Fibroblast of skin of right quadriceps (primary cell): ENCODE measurements at regions not wholly inside any gene's neighbourhood (a gene's known extent, or its start where the extent isn't known, plus 50 kb on each side); places are given as distances from the start of the nearest gene placed in this dataset.

ENCODE experiments used
- DNase-seq: peaks from one replicate; pipeline ENCODE4 v3.0.0-alpha.2; 2013

DNA sequence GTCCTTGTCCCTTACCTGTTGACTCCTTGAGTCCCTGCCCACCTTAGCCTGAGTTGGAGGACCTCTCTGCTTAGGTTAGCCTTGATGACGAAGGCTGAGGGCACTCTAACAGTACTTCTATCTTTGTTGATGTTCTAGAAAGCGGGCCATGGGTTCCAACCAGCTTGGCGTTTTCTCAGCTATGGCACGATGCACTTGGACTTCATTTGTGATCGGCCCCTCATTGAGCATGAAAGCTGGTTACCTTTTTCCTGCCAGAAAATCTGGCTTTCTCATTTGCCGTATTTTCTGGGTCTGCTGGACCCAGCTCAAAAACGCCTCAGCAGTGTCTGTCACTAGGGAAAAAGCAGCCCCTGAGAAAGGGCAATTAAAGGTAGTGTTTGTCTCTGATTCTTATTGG is 290.8 kb downstream of the EMP1 start:
- no peak for DNase-seq

DNA sequence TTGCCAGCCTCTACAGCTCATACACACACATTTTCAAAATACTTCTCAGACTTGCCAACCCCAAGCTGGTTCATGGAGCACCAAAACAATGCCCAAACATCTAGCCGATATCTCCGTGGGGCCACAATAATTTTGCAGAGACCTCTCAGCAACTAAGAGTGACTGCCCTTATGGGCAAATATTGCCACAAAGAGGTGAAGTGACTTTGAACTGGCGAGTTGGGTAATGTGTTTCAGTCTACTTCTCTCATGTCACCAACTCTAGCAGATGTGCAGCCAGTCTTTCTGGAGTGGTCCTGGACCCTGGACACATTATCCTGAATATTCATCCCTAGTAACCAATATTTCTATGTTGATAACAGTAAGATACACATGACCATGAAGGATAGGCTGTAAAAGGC is 290.3 kb downstream of the EMP1 start:
- DNase-seq = no peak

DNA sequence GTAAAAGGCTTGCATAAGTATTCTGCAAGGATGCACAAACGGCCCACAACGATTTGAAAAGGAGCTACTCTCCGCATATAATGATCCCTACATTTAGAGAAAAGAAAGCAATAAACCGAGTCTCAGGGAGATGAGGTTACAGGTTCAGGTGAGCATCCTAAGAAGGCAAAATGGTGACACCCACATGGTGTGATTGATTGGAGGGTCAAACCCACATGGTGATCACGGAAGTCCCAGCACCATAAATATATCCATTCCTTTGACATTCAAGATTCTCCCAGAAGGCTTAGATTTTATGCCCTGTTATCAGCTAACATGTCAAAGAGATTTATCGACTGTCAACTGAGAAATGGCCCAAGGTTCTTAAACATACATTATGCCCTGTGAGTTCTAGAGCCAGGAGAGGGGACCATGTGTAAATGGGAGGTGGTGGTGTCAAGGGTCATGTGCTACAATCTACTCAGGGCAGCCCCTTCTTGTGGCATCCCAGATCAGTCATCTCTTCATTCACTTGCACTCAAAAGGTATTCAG is 282.2 kb downstream of the EMP1 start:
- no peak for DNase-seq

DNA sequence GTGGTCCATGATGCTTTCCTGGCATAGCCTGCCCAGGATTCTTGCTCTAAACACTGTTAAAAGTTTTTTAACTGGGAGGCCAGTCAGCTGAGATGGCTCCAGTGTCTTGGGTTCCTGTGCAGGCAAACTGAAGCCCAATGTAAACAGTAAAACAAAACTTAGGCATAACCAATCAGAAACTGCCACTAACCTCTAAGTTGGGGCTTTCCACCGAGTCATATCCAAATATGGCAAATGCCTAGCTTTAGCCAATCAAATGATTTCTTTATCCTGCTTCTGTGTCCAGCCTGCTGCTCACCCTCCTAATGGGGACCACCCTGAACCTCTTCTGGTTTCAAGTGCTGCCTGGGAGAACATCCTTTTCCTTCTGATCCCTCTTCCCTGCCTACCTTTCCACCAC is 277.9 kb downstream of the EMP1 start:
- no peak for DNase-seq

DNA sequence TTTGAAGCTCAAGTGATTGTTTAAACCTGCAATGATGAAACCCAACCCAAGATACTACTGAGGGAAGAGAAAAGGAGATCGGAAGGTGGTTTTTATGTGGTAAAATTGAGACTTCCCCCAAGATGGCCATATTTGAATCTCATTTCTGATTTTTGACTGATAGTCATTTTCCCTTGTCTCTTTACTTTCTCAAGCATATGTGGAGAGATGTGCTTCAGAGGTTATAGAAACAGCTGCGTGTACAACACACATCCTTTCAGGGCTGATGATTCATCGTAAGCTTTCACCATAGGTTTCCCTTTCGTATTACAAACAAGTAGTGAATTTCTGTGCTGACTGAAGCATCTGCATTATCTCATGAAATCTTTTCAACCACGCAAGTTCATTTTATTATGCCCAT is 276.2 kb downstream of the EMP1 start:
- DNase-seq = peak; percentile 64

DNA sequence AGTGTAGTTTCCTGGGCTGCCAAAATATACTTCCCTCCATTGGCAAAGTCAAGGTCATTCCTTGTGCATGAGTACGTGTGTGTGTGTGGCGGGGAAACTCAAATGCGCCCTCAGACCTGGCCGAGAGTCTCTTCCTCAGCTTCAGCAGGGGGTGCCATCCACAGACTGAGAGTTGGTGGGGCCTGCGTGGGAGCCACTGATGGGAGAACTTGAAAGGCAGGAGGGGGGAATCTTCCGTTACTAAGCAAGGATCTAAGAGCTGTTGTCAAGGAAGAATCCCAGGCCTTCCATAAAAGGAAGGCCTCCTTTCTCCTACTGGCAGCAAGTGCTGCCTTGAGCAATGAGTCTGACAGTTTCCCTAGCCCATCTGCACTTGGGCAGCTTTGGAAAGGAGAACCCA is 274.9 kb downstream of the EMP1 start:
- no peak for DNase-seq

DNA sequence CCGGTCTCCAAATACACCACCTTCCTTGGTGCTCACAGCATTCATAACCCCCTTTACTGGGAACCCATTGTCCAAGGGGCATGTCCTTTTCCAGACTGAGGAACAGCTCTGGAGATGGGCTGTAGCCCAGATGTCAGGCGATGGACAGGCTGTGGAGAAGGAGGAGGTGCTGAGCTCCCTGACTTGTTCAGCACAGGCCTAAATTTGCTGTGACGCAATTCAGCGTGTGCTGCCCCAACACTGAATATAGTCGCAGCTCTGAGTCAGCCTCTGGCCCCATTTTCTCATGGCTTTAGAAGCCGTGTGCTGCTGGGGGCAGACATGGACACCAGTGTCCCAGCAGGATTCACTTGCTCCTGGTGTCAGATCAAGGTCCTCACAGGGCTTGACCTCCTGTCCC is 269.1 kb downstream of the EMP1 start:
- peak; percentile 24 for DNase-seq

DNA sequence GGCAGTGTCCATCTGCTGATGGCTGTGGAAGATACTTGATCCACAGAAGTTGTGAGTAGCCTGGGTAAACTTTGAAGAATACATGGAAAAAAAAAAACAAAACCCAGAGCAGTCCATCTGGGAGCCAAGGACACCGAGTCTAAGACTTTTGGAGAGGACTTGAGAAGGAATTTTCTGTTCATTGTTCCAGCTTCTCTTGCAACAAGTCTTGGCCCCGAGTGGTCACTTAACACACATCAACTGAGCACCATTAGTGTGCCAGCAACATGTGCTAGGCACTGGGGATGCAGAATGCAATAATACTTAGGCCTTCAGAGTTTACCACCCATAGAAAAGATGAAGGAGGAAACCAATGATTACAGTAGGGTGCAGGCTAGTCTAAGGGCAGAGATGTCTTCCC is 266.7 kb downstream of the EMP1 start:
- no peak for DNase-seq

DNA sequence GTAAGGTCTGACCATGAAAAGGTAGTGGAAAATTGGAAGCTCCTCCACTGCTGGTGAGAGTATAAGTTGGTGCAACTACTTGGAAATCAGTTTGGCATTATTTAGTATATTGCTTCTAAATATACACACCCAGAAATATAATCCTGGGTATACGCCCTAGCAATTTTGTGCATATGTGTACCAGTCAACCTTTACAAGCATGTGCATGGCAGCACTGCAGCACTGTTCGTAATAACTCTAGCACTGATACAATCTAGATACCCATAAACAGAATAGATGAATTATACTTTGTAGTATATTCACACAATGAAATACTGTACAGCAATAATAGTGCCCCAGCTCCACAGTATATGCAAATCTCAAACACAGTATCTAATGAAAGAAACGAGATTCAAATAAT is 265.9 kb downstream of the EMP1 start:
- no peak for DNase-seq

DNA sequence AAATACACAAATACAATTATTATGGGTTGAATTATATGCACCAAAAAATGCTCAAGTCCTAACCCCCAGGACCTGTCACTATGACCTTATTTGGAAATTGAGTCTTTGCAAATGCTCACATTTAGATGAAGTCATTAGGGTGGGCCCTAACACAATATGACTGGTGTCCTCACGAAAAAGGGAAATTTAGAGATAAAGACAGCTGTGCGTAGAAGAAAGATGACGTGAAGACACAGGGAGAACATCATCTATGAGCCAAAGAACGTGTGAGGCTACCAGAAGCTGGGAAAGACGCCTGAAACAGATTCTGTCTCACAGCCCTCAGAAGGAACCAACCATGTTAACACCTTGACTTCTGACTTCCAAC is 259.2 kb downstream of the EMP1 start:
- no peak for DNase-seq

DNA sequence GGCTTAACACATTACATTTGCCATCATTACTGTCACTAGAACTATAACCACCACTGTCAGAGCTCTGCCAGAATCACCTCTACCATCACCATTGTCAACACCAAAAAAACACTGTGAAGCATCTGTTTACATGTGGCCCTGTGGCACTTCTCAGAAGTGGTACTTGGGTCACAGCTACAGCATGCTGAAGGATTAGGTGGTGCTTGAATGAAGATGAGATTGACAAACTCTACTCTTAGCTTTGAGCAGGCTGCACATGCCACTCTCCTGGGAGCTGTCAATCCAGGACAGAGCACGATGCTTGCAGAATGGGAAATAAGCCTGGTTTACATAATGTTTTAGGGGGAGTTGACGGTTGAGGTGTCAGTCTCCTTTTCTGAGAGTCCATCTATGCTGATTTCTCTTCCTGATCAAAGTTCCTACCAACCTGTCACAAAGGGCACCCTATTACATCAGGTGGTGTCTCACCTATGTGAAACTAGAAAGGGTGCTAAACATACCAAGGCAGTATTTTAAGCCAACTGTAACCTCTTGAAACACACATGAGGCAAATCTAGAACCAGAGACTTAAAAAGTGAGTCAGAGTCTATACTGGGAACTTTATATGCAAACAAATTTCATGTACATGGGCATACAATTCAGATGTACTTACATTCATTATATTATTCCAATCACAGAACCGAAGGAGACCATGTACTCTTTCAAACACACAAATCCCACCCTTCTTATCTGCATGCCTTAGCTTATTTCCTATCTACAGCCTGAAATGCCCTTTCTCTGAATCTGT is 258.7 kb downstream of the EMP1 start:
- no peak for DNase-seq

DNA sequence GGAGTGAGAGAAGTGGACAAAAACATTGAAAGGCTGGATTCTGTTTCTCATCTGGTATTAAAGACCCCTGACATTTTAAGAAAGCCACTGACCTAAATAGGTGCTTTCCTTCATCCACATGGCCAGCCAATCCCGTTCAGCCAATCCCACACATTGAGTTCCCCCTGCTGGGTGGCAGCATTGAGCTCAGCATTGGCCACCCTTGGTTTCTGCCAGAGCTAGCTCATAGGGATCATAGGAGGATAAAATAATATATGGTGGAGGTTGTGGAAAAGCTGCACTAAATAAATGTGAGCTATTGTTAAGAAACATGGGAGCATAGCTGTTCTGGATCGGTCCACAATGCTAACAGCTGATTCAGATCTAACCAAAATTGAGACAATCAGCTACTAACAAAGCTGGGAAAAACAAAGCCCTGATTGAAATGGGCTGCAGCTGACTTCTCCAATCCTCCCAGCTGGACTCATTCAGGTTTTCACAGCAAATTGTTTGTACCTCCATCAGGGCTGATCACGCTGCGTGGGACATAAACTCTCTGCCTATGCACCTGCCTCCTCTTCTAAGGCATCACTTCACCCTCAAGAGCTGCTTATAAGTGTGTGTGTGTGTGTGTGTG is 256.5 kb downstream of the EMP1 start:
- DNase-seq = no peak

DNA sequence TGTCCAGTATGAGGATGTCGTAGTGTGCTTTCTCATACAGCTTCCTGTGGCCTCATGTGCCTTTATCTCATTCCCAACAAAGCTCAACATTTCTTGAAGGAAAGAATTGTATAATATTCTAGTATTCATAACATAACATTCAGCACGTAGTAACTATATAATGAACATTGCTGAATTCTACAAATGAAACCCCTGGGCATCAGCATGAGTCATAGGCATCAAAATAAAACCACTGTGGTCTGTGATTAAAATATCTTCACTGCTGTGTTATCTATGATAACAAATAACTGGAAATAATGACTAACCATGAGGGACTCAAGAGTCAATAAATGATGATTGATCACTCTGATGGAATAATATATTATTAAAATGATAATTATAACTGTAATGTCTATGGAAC is 255.2 kb downstream of the EMP1 start:
- peak; percentile 18 for DNase-seq

DNA sequence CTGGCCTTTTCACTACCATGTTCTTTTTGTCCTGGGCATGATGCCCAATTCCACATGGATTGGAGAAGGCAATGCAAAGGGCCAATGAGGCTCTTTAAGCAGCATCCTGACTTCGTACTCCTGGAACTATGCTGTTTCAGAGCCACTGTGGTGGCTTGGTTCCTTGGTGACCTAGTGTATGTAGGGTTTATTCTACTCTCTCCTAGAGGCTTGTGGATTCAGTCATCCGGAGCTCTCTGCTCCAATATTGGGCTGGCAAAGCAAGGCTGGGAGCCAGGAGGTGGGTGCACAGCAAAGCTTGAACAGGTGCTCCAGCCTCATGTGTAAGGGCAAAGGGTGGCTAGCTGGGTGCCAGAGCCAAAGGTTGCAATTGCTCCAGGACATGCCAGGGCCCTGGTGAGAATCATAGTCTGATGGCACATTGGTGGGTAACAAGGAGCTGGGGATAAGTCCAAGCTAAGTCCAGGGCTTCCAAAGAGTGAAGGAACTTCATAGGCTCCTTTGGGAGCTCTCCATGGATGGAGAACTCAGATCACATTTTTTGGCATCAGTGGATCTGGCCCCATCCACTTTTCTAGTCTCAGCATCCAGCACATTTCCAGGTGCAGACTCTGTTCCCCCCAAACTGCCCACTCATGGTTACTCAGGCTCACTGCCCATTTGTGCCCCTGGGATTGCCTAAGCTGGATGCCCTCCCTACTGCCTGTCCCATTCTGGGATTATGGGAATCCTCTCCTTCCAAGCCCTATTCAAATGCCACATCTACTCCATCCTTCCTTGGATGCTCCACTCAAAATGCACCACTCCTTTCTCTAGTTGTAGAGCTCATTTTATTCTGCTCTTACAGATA is 253.9 kb downstream of the EMP1 start:
- no peak for DNase-seq

DNA sequence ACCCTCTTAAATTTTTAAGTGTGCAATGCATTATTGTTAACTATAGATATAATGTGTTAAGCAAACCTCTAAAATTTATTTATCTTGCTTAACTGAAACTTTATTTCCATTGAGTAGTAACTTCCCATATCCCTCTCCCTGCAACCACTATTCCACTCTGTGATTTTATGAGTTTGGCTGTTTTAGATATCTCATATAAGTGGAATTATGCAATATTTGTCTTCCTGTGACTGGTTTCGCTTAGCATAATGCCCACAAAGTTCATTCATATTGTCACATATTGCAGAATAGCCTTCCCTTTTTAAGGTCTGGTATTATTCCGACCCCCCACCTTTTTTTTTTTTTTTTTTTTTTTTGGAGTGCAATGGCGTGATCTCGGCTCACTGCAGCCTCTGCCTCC is 247.6 kb downstream of the EMP1 start:
- DNase-seq = no peak

DNA sequence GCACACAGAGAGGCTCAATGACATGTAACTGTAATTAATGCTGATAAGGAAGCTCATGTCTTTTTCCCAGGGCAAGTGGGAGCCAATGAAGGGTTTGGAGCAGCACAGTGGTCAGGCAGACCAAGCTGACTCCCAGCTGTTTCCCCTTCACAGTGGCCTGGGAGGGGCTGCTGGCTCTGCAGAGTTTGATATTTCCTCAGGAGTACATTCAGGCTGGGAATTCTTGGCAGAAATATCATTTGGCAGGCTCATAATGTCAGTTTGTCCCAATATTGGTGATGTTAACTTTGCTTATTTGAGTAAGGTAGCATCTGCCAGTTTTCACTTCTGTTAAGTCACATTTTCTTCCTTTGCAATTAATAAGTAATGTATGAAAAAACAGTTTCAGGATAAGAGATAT is 247.0 kb downstream of the EMP1 start:
- no peak for DNase-seq

DNA sequence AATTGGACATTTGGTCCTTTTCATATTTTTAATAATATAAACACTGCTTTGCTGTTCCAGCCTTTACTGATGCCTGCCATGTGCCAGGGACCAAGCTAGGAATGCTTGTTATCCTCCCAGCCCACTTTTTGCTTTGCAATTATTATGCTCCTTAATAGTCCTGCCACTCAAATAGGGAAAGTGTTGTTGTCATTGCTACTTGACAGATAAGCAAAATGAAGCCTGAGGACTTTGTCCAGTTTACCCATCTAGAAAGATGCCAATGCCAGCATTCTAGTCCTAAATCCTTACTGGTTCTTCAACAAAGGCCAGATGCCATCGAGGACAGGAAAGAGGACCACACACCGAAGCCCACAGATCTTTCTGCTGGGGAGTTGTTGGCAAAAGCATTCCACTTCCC is 246.5 kb downstream of the EMP1 start:
- no peak for DNase-seq

DNA sequence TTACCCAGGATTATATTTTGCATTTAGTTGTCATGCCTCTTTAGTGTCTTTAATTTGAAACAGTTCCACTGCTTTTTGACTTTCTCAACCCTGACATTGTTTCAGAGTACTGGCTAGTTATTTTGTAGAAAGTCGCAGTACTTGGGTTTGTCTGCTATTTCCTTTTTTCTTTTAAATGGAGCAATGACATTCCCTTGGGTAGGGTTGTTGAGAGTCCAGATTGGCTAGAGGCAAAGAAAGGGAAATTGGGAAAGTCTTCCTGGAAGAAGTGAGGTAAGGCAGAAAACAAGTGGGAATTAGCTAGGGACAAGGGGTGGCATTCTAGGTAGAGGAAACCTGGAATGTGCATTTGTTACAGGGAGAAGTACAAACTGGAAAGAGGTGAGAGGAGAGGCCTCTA is 245.9 kb downstream of the EMP1 start:
- DNase-seq = no peak

DNA sequence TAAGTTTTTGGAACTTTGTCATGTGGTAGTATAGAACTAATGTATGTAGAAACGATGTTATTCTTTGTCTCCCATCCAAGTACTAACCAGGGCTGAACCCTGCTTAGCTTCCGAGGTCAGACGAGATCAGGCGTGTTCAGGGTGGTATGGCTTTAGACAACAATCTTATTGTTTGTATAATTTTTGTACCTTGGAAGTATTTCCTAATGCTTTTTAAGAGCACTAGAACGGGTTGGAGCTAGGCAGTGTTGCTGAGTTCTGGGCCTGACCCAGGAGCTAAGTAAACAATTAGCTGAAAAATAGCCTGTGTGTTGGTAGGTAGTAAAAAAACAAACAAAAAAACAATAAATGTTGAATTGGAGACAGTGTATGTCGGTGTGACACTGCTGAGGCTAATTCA is 244.3 kb downstream of the EMP1 start:
- no peak for DNase-seq

DNA sequence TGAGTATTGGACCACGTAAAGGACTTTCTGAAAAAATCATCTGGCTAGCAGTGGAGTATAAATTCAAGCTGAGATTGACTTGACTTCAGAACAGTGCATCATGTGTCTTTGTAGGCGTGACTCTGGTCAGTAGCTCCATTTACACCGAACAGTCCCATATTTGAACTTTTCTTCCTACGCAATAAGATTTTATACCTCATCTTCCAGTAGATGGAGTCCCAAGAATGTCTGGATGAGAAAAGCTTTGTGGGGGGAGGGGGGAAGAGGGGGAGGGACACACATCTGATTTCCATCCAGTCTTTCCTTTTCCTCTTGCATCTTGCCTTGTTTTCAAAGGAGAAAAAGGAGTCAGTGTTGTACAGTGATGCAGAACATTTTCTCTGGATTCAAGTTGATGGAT is 241.0 kb downstream of the EMP1 start:
- peak; percentile 20 for DNase-seq

DNA sequence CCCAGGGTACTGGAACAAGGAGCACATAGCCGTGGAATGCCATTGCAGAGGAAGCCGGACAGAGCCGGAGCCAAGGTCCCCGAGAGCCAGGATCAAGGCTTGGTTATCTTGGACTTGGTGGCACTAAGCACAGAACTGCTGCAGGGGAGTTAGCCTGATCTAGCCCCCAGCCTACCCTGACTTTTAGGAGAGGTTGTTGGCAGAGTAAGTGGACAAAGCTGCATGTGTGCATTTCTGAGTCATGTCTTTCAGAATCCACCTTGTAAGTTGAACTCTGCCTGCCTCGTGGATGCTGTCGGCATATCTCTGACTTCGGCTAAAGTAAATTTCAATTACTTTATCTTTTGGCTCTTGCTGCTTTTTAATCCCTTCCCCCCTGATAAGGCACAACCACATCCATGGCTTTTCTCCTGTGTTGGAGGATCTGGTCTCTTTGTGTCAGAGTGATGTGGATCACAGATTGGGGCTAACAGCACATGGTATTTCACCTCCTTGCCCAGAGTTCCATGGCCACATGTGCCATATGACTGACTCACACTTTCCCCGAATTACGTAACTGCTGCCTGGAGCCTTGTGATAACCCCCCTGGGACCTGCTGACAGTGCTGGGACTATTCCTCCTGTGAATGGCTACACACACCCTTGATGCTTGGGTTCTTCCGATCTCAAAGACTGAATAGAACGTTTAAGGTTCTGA is 240.3 kb downstream of the EMP1 start:
- DNase-seq = peak; percentile 77

DNA sequence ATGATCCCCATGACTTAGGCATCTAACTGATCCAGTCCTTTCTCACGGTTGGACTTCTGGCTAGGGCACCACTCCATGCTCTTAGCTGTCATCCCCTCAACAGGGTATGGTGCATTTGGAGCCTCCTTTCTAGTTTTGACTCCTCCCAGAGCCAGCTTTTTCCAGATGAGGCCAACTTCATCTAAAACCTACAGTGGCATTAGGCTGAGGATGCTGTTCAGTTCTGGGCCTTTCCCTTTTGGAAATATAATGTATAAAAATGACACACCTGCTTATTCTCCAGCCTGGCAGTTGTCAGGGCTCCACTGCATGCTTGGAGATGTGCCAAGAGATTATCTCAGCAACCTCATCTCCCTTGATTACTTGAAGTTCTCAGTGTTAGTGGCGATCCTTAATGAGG is 239.7 kb downstream of the EMP1 start:
- no peak for DNase-seq

DNA sequence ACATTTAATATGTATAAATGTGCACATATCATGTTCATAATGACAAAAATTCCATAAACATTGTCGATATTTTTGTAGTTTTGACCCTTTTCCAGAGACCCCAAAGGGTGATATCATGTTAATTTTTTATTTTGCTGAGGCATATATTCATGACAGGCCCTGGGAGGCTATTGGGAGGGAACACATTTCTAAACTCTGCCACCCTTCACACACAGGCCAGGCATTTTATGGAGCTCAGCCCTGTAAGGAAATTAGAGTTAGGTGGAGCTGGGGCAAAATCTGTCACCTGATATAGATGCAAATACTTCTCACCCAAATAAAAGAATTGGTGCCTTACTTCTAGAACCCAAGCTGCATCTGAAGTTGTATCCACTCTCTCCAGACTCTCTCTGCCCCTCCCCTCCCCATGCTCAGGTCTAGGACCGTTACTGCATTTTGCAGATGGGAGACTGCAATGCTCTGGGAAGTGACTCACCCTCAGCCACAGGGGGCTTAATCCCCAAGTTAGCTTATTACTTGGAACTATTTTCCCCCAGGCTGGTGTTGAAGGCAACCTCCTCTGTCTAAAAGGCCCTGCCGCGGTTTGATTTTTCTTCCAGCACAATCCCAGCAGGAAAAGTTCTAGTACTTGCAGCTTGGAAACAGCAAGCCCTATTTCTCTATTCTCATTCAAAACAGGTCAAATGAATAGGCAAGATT is 238.9 kb downstream of the EMP1 start:
- peak; percentile 77 for DNase-seq
